Activated CD4-positive, CD25-positive, alpha-beta regulatory T cell treated with anti-CD3 and anti-CD28 coated beads, Interleukin-2, amount 50 U/mL, for 24 hours (primary cell): ENCODE measurements at regions not wholly inside any gene's neighbourhood (a gene's known extent, or its start where the extent isn't known, plus 50 kb on each side); places are given as distances from the start of the nearest gene placed in this dataset.
"Not testable (repeated sequence)": the region's sequence is repeated elsewhere in the genome, so short reads cannot be mapped to it uniquely, and the experiment has no call there.

Experiments
- ATAC-seq, 2 donors: fragments of 150-1000 bp; cut with Tn5 transposase; one replicate each; pipeline ENCODE4 v1.10.0; 2021; ENCODE audit warnings: mild to moderate bottlenecking in 1 of 2, moderate library complexity in 1 of 2

DNA sequence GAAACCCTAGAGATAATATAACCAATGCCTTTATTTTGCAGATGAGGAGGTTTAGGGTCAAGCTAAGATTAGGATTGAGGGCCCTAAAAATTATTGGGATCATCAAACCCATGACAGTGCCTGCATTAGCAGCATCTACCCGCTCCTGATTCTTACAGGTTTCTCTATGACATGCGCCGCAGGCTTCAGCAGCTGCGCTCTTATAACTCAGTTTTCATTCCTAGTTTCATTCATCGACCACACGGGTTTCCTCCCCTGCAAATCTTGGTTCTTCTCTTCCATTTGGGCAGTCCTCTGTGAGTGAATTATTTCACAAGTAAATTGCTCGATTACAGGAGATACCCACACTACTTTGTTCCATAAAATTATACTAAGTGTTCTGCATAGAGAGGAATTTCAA is 137.2 kb downstream of the SLC24A2 start:
- no peak for ATAC-seq

GRCh38 chr9:19650312-19650711 is 138.5 kb downstream of the SLC24A2 start:
- no peak for ATAC-seq

GRCh38 chr9:19649336-19650041 is 139.3 kb downstream of the SLC24A2 start:
- ATAC-seq, result no peak

- ATAC-seq, result no peak
Measured at GRCh38 chr9:19648672-19649071, 140.2 kb downstream of the SLC24A2 start.

- no peak for ATAC-seq
Measured at GRCh38 chr9:19643875-19644274, 145.0 kb downstream of the SLC24A2 start.

DNA sequence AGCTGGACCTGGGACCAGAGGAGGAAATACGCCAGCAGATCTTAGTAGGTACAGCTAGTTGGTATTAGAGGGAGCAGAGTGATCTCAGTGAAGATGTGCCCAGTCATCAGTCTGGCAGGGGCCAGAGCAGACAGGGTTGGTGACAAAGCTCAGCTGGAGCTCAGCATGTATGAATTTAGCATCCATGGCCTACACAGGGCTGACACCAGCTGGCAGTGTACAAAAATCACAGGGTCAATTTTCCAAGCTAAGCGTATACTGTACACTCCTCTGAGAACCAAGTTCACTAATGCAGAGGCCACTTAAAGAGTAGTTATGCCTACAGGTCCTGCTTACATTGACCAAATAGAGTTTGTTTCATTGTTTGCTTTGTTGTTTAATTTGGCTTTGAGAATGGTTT is 146.6 kb downstream of the SLC24A2 start:
- ATAC-seq, result no peak

GRCh38 chr9:19641046-19641445 is 147.8 kb downstream of the SLC24A2 start:
- ATAC-seq, result no peak

- no peak for ATAC-seq
Measured at GRCh38 chr9:19640014-19640413, 148.8 kb downstream of the SLC24A2 start.

DNA sequence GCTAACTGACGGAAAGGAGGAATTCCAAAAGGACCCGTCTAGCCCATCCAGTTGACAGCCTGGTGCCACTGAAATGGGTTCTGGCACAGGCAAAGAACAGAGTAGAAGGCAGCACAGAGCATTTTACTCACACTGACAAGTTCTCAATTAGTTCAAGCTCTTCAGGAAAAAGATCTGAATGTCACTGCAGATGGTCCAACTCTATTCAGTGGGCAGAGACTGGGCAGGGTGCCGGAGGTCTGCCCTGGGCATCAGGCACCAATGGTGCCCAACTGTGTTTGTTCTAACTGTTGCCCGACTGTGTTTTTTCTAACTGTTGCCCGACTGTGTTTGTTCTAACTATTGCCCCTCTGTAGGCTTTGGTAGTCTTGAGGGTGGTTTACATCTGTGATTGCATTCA is 151.8 kb downstream of the SLC24A2 start:
- no peak for ATAC-seq

GRCh38 chr9:19634881-19635280 is 154.0 kb downstream of the SLC24A2 start:
- no peak for ATAC-seq

- no peak for ATAC-seq
Measured at GRCh38 chr9:19631181-19631580, 157.7 kb downstream of the SLC24A2 start.

DNA sequence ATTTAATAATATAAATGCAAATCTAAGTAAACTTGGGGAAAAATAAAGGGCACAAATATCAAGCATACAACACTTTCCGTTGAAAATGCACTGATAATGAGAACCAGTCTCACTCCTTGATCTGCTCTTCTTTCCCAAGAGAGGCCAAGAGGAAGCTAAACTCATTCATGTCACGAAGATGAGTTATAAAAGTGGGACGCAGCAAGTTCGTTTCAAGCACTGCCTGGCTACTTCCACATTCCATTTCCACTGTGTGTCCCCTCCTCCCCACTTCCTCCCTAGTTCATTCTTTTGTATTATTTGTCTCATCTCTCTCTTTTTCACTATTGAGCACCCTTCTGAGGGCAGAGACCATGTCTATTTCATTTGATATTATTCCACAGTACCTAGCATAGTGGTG is 158.1 kb downstream of the SLC24A2 start:
- no peak for ATAC-seq

GRCh38 chr9:19629488-19629887 is 159.3 kb downstream of the SLC24A2 start:
- ATAC-seq, result no peak

GRCh38 chr9:19625426-19625825 is 163.4 kb downstream of the SLC24A2 start:
- ATAC-seq, result not testable (repeated sequence)

DNA sequence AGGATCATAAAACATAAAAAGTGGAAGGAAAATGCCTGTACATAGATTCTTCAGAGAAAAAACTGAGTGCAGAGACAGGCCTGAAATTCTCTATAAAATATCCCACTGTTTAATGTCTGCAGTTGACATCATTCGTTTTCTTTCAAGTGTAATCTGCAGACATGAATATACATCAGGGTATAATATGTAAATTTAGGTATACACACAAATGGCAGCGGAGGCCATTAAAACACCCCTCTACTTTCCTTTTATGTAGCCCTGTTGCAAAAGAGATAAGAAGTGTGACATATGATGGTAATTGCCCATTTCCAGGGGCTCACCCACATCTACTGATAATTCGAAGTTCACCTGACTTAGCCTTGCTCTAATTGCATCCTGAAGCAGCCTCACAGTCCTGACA is 164.3 kb downstream of the SLC24A2 start:
- ATAC-seq, result no peak

- ATAC-seq, result no peak
Measured at GRCh38 chr9:19623941-19624340, 164.9 kb downstream of the SLC24A2 start.

GRCh38 chr9:19620326-19620725 is 168.5 kb downstream of the SLC24A2 start:
- no peak for ATAC-seq

DNA sequence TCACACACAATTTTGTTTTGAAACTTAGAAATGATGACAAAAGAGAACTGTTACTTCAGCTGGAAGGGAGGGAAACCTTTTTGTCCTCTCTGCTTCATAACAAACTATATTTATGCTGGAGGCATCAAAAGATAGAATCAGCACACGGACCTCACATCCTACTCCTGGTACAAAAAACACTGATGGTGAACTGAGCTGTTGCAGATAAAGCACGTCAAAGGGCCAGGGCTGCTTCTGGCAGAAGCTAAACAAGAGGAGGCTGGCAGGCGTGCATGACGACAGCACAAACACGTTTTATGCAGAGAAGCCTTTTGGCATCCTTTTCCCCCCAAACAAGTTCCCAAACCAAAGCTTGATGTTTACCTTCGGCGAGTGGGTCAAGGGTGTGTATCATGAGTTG is 169.6 kb downstream of the SLC24A2 start:
- no peak for ATAC-seq

DNA sequence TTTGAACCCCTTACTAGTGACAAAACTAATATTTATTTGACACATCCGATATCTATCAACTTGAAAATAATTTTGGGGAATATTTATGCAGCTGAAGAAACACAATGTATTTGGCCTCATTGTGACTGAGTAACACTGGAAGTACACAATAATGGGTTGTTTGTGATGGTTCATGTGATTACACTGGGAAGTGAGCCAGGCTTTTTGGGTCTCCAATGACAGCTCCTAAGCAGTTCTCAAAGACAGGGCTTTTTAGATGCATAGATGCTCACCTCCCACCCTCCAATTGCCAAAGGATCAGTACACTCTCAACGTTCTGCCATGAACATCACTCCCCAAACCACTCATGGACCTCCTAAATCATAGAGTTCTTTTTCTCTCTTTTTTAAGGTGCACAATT is 170.0 kb downstream of the SLC24A2 start:
- ATAC-seq, result no peak

DNA sequence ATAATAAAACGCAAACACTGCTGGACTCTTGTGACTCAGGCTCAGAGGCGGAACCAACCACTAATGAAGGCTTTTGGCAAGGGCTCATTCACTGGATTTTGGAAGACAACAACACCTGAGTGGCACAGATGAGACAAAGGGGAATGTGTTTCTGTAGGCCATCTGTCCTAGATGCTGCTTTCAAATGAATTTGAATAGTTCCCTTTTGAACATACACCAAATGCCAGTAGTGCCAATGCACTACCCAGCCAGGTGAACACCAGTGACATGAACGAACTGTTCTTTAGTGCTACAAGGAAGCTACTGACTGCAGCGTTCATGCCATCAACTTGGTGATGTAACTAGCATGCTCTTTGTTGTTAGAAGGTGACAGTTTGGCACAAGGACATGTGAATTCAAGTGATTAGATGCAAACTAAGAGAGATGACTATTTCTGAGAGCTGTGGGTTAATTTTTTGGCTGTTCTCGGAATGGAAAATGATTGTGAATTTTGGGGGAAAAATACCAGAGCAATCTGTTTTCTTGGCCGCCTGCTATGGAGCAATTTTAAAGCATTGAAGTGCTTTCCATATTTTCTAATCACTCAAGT is 173.7 kb downstream of the SLC24A2 start:
- no peak for ATAC-seq

DNA sequence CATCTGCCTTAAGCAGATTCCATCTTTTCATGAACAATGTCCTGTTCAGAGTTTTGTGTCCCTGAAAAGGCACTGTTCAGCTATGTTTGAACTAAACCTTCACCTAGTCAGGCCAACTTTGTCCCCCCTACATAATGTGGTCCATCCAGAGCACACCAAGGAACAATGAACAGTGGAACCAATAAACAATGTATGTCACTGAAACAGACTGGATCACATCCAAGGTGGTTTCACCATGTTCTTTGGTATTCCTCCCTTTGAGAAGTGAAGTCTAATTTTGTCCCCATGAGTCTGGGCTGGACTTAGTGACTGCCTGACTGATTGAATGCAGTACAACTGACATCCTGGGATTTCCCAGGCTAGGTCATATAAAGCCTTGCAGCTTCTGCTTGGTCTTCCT is 174.5 kb downstream of the SLC24A2 start:
- no peak for ATAC-seq

DNA sequence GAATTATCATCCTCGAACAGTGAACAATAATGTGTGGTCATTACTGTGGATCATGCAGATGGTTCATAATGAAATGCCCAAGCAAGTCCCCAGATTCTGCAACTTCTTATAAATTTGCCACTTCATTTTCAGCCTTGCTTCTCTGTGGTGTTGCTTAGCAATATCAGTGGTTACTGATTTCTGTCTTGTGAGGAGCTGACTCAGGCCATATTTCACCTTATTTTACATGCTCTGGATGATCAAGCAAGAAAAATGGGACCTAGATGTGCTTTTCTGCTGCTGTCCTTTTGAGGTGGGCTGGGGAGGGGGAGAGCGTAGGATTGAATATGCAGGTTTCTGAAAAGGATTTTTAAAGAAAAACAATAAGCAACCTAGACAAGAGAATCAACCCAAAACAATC is 188.3 kb downstream of the SLC24A2 start:
- no peak for ATAC-seq

DNA sequence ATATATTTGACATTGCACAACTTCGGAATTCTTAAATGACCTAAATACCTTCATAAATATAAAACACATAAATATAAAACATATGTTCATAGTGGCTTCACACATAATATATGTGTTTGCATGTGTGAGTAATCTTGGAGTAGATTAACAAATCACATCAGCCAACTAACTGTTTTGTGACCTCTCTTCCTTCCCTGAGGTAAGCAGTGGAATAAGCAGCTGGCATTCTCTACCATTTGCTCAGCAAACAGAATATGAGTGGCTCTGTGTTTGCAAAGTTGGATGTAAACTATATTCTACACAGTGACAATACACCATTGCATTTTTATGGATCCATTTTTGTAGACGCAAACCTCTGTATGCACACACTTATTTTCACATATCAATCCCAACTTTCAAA is 189.9 kb downstream of the ACER2 start:
- ATAC-seq, result no peak

DNA sequence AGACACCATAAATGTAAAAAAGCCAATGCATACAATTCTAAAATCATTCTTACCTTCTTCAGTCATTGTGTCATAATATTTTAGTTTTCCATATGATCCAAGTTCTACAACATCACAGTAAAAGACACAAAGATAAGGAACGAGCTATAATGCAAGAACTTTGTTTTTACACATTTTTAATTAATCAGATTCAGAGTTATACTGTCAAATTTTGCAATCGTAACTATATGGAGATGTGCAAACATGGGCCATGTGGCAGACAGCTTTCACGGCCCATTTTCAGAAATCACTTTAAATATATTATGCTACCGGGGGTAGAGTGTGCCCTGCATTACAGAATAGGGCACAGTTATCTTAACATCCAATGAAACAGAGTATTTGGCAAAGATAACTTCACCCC is 188.4 kb downstream of the ACER2 start:
- ATAC-seq, result no peak

GRCh38 chr9:19595003-19595402 is 186.2 kb downstream of the ACER2 start:
- no peak for ATAC-seq
